ENCODE measurements at regions not wholly inside any gene's neighbourhood (a gene's known extent, or its start where the extent isn't known, plus 50 kb on each side); places are given as distances from the start of the nearest gene placed in this dataset.

GRCh38 chr1:80755944-80756343 is 1044.8 kb upstream of the ADGRL2 start:
- no peak overlapping the region for H3K4me3 ChIP-seq (ENCODE audit: low read depth, low read length)
- no peak for DNase-seq (ENCODE audit: low read depth)
- TF ChIP-seq CTCF (conservative IDR thresholded peaks at IDR 0.05; ENCODE audit: low read depth, low read length): no peak

- no peak for DNase-seq (ENCODE audit: low read depth)
- no peak for TF ChIP-seq CTCF (conservative IDR thresholded peaks at IDR 0.05; ENCODE audit: low read depth, low read length)
- no peak overlapping the region for H3K4me3 ChIP-seq (ENCODE audit: low read depth, low read length)
Observed at GRCh38 chr1:80751204-80751603, 1049.5 kb upstream of the ADGRL2 start.

GRCh38 chr1:80731241-80731894 is 1069.4 kb upstream of the ADGRL2 start:
- no peak for TF ChIP-seq CTCF (conservative IDR thresholded peaks at IDR 0.05; ENCODE audit: low read depth, low read length)
- no peak for DNase-seq (ENCODE audit: low read depth)
- no peak overlapping the region for H3K4me3 ChIP-seq (ENCODE audit: low read depth, low read length)

GRCh38 chr1:80722611-80723010 is 1078.1 kb upstream of the ADGRL2 start:
- no peak for TF ChIP-seq CTCF (conservative IDR thresholded peaks at IDR 0.05; ENCODE audit: low read depth, low read length)
- DNase-seq (ENCODE audit: low read depth): no peak
- H3K4me3 ChIP-seq (ENCODE audit: low read depth, low read length): no peak overlapping the region

- no peak overlapping the region for H3K4me3 ChIP-seq (ENCODE audit: low read depth, low read length)
- TF ChIP-seq CTCF (conservative IDR thresholded peaks at IDR 0.05; ENCODE audit: low read depth, low read length): no peak
- DNase-seq (ENCODE audit: low read depth): no peak
Observed at GRCh38 chr1:80706526-80706925, 1094.2 kb upstream of the ADGRL2 start.

GRCh38 chr1:80678438-80678837 is 1122.3 kb upstream of the ADGRL2 start:
- DNase-seq (ENCODE audit: low read depth): no peak
- no peak for TF ChIP-seq CTCF (conservative IDR thresholded peaks at IDR 0.05; ENCODE audit: low read depth, low read length)
- H3K4me3 ChIP-seq (ENCODE audit: low read depth, low read length): no peak overlapping the region

- DNase-seq (ENCODE audit: low read depth): no peak
- no peak overlapping the region for H3K4me3 ChIP-seq (ENCODE audit: low read depth, low read length)
- no peak for TF ChIP-seq CTCF (conservative IDR thresholded peaks at IDR 0.05; ENCODE audit: low read depth, low read length)
Observed at GRCh38 chr1:80675454-80675853, 1125.3 kb upstream of the ADGRL2 start.

Measured in epithelial cell of proximal tubule (primary cell).